Dermis blood vessel endothelial cell (primary cell): ENCODE measurements at regions not wholly inside any gene's neighbourhood (a gene's known extent, or its start where the extent isn't known, plus 50 kb on each side); places are given as distances from the start of the nearest gene placed in this dataset.
"Not testable (repeated sequence)": the region's sequence is repeated elsewhere in the genome, so short reads cannot be mapped to it uniquely, and the experiment has no call there.

Source experiments
- DNase-seq: peaks from one replicate; pipeline ENCODE4 v3.0.0; 2010

DNA sequence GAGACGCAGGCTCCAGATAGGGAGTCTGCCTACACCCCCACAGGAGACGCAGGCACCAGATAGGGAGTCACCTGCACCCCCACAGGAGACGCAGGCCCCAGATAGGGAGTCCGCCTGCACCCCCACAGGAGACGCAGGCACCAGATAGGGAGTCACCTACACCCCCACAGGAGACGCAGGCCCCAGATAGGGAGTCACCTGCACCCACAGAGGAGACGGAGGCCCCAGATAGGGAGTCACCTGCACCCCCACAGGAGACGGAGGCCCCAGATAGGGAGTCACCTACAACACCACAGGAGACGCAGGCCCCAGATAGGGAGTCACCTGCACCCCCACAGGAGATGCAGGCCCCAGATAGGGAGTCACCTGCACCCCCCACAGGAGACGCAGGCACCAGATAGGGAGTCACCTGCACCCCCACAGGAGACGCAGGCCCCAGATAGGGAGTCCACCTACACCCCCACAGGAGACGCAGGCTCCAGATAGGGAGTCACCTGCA is 77.2 kb upstream of the PPP2R2D start:
- not testable (repeated sequence) for DNase-seq

DNA sequence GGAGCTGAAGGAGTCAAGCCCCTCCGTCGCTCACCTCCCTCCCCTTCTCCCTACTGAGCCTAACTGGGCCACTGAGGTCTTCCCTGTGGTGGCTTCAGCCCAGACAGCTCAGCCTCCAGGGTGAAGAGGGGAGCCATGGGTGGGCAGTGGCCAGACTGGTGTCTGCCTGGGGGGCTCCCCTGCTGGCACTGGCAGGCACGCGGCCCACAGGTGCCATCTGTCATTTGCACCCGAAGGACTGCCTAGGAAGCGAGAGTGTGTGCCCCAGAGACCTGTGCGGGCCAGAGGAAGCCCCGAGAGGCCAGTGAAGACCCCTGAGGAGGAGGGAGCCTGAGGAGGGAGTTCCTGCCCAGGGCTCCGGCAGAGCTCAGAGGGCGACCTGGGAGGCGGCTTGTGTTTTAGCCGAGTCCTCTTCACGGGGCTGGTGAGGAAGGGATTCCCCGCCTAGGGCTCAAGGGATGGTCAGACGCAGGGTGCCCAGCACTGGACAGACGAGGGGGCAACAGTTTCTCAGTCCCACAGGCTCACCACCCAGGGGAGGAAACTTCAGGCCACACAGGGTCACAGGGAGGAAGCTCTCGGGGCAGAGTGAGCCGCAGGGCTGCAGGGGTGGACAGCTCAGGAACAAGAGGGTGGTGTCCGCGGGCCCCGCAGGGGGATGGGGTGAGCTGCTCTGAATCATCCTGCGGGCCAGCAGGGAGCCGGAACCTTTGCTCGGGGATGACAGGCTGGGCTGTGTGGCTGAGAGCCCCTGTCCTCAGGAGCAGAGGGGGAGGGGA is 76.2 kb upstream of the PPP2R2D start:
- DNase-seq = no peak

DNA sequence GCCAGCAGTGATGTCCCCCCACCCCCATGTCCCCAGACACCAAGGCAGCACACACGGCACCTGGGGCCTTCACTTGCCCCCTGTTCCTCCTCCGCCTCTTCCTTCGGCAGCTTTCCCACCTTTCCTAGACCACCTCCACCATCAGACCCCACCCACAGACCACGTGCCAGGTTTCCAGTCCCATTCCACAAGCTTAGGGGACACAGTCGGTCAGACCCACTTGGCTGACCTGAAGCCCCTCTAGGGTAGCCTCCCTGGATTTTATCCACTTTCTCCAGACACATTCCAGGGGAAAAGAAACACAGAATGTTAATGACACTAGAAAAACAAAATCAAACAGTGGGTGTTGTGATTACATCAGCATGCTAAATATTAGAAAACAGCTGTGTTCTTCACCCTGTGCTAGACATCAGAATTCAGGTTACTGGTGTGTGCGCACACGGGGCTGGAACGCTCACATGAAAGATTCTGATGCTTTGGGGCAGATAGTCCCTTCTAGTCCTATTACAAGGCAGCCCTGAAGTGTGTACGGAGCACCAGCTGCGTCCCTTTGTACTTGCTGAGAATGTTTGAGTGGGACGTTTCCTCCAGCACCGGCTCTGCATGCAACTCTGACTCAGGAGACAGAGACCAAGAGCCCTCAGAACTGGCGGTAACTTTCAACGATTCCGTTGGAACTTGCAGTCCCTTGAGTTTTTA is 75.5 kb upstream of the PPP2R2D start:
- no peak for DNase-seq

DNA sequence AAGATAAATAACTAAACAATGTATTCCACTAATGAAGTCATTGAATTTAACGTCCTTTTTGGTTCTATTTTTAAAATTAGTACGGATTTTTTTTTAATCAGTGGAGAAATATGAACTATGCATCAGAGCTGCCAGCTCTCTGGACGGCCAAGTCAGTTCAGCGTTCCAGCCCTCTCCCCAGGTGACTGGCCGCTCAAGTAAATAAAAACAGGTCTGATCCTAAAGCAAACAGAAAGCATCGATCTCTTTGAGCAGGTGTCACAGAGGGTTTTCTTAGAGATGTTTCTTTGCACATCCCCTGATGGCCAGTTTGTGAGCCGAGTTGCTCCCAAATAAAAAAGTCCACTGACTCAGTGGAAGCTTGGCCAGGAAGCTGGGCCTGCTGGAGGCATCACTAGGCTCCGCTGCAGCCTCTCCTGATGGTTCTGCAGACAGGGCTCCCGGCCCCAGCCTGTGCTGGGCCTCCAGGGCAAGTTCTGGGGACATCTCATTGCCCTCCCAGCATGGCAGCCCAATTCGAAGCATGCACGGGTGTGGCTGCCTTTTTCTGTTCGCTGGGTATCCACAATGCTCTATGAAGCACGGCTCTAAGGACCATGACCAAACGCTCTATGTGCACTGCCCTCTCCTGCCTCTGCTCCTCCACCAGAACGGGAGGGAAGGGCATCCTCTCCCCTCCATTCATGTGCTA is 74.7 kb upstream of the PPP2R2D start:
- no peak for DNase-seq

DNA sequence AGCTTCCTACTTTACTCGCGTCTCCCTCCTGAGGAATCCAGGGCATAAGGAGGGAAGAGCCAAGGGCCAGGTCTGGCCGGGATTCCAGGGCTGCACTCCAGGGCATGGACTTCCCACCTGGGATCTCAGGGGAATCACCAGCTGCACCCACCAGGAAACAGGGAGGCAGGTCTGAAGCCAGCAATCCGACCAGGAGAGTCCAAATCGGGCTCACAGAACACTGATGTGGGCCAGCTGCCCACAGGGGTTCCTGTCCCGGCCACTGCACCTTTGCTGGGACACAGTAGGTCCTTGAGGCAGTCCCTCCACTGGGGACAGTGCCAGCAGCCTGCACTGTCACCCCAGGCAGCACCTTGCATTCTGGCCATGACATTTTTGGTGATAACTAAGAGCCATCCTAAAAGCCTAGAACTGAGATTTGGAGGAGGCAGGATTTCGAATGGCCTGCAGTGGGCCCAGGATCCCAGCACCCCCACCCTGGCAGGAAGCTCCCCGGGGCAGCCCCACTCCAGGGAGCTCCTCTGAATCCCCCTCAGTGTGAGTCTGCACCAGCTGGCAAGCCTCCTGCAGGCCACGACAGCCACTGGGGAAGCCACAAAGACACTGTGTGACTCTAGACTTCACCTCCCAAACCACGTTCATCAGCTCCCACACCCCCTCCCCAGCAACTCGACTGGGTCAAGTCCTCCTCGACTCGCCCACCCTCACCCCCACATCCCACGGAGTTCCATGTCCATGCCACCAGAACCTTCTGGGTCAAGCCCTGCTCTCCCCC is 71.5 kb upstream of the PPP2R2D start:
- DNase-seq = no peak

DNA sequence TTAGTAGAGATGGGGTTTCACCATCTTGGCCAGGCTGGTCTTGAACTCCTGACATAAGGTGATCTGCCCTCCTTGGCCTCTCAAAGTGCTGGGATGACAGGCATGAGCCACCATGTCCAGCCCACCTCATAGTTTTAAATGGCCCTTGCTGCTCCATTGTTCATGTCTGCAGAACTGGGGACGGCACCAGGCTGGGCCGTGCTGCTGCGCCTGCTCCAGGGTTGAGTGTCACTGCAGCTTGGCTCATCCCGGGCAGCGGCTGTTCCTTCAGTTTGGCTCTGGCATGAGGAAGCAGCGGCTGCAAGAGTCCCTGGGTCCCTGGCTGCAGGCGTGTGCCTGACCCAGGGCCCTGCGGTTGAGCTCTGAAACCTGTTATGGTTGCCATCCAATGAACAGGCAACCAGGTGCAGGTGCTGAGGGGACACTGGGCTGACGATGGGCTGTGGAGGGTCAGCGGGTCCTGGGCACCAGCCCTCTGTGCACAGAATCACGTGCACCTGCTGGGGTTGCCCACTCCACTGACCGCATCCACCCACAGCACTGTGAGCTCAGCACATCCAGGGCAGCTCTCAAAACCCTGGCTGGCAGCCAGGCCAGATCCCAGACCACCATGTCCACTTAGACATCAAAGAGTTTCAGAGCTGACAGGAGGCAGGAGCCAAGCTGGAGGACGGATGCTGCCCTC is 70.2 kb upstream of the PPP2R2D start:
- DNase-seq = no peak

DNA sequence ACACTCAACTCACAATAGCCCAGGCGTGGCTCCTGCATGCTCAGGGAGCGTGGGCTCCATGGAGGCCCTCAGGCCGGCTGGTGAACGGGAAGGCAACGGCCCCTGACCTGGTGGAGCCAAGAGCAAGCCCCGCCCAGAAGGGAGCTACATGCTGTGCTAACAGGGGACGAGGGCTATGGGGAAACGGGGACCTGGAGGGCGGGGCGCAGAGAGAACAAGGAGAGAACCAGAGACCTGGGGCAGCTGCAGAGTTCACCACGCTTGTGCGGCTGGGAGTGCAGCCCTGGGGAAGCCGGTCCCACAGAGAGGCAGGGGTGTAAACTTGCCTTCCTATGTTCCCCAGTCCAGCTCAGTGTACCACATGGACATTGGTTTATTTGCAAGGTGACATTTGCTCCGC is 69.2 kb upstream of the PPP2R2D start:
- DNase-seq = no peak

DNA sequence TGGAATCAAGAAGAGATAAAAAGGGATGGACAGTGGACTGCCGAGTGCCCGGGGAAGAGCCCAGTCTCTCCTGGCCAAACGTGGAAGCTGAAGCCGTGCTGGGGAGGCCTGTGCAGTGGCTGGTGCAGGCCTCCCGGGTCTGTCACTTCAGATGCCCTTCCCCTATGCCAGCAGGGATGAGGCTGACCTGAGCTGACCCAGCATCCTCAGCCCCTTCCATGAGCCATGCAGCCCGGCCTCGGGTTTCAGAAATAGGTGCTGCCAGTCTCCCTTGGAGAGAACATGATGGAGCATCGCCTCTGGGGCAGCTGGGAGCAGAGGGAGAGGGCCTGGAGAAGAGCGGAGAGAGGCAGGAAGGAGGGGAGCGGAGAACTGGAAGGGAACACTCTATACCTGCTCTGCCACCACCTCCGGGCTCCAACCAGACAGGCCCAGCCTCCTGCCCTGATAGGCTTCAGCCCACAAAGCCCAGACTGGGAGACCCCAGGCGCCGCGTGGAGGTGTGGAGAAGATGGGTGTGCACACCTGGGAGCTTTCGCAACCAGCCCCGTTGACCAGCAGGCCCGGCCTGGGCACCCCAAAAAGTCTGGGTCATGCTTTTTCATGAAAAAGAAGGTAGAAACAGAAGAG is 68.6 kb upstream of the PPP2R2D start:
- no peak for DNase-seq

DNA sequence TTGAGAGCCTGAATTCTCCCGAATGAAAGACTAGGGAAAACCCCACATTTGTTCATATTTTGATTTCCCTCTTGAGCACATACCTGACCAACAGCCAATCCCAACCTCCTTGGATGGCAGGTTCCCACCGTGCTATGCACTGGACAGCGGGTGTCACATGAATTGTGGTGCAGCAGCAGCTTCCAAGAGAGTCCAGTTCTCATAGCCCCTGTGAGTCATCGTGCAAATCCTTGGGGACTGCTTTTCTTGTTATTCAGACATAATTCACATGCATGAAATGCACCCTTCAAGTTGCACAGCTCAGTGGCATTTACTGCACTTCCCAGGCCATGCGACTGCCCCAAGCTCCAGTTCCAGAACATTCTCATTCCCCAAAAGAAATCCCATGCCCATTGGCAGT is 67.8 kb upstream of the PPP2R2D start:
- DNase-seq = no peak

DNA sequence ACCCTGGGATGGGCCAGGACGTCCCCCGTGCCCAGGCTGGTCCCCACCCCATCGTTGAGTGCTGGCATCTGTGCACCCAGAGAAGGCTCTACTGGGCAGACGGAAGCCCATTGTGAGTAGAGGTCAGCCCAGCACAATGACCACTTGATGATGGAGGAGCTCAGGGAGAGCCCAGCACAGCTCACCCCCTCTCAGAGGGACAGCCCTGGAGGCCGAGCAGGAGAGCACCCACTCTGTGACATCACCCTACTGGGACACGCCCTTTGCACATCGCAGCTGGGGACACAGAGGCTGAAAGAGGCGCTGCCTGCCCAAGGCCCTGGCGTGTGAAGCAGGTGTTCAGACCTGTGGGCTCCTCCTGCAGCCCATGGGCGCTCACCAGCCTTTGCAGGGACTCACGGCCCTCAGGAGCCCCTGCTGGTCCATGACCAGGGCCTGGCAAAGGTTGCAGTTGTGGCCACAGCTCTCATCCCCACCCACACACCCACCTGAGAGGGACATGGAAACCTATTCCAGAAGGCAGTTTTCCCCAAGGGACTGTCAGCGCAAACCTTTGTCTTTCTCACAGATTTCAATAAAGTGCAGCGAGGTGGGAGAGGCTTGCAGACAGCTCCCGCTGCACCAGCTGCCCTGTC is 67.2 kb upstream of the PPP2R2D start:
- DNase-seq = no peak

DNA sequence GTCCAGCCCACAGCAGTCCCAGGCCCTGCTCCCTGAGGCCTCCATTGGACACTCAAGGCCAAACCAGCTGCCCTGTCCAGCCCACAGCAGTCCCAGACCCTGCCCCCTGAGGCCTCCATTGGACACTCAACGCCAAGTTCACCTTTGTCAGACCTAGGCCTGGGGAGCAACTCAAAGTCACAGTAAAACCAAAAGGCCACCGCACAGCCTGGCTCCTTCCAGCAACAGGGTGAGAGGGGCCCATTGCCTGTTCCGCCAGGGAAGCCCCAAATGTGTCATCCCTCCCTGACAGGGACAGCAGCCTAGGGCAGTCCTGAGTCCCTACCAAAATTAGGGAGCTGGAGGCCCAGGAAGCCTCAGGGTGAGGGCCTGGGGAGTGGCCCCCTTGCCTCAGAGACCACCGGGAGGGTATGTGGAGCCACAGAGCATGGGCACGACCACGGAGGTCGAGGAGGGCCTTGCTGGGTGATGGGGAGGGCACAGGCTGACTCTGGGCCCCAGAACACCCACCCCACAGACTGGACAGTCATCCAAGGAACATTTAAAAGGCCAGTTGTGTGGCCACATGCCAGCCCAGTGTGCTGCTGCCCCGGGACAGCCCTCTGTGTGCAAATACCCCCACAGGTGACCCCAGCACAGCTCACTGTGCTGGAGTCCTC is 66.5 kb upstream of the PPP2R2D start:
- DNase-seq = no peak

DNA sequence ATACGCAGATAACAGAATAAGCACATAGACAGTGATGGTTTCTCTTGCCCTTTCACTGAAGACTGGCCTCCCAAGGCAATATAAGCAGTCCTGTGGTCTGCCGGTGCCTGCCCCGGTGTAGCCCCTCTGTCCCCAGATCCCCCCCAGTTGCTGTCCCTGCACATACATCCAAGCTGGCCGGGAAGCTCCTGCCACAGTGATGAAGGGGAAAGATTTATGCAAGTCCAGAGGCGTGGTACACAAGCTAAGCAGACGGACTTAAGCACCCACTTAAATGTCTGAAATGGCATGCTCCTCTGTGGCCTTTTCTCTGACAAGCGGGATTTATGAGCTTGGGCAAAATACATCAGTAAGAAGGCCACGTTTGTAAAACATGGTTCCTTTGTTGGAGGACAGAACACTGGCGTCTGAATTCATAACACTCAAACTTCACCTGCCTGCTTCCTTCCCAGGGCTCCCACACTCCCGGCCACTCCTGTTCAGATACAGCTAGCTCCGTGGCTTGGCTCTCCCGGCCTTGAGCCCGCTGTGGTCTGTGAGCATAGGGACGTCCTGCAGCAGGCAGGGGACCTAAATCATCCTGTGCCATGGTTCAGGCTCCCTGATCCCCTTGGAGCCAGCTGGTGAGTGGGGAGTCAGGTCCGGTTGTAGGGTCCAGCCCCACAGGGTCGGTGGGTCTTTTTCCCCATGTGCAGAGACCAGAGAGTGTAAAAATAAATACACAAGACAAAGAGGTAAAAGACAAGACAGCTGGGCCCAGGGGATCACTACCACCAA is 61.7 kb upstream of the PPP2R2D start:
- no peak for DNase-seq

DNA sequence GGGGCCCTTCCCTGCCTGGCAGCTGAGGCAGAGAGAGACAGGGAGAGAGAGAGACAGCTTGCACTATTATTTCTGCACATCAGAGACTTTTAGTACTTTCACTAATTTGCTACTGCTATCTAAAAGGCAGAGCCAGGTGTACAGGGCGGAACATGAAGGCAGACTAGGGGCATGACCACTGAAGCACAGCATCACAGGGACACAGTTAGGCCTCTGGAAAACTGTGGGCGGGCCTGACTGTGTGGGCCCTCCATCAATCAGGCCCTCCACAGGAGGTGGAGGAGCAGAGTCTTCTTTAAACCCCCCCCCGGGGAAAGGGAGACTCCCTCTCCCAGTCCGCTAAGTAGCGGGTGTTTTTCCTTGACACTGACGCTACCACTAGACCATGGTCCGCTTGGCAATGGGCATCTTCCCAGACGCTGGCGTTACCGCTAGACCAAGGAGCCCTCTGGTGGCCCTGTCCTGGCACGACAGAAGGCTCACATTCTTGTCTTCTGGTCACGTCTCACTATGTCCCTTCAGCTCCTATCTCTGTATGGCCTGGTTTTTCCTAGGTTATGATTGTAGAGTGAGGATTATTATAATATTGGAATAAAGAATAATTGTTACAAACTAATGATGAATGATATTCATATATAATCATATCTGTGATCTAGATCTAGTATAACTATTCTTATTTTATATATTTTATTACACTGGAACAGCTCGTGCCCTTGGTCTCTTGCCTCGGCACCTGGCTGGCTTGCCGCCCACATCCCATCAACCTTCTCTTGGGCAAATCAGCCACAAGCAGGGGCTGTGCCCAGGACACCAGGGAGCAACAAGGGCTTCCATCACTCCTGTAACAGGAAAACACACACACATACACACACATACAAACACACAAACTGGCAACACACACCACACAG is 60.7 kb upstream of the PPP2R2D start:
- not testable (repeated sequence) for DNase-seq

DNA sequence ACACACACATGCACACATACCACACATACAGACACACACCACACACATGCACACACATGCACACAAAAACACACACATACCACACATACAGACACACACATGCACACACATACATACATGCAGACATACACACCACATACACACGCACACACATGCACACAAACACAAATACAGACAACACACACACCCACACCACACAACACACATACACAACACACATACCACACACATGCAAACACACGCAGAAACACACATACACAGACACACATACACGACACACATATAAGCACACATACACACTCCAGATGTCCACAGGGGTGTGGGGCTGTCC is 60.1 kb upstream of the PPP2R2D start:
- DNase-seq = no peak

DNA sequence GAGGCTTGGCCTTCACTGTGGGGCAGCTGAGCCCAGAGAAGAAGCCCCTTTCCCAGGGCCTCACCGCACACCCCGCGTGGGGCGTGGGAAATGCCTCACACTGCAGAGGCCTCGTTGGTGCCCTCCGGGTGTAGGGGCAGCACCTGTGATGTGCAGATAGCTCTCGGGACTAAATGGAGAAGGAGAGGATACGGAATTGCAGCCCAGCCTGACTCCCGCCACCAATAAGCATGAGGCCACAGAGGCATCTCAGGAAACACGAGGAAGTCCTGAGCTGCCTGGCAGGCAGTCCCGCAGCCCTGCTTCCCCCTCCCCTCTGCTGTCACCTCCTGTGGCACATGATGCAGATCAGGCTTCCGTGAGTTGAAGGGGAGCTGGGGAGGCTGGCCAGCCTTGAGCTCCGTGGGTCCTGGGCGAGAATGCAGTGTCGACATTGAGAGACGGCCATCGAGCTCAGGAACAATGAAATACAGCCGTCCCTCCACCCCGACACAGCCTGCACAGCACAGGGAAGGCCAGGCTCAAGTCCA is 59.6 kb upstream of the PPP2R2D start:
- DNase-seq = no peak

DNA sequence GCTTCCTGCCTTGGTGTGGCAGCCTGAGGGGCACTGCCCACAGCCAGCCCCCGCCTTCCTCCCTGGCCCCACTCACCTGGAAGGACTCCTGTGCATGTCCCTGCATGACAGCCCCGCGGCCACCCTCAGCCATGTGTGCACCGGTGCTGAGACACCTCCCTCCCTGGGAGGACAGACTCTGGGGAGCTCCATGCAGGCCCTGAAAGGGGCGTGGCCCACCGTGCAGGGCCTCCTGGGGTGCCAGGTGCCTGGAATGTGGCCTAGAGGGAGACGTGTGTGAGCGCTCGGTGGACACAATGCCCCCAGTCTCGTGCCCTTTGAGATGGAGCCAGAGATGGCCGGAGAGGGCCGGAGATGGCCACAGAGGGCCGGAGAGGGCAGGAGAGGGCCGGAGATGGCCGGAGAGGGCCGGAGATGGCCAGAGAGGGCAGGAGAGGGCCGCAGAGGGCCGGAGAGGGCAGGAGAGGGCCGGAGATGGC is 59.1 kb upstream of the PPP2R2D start:
- DNase-seq = no peak

DNA sequence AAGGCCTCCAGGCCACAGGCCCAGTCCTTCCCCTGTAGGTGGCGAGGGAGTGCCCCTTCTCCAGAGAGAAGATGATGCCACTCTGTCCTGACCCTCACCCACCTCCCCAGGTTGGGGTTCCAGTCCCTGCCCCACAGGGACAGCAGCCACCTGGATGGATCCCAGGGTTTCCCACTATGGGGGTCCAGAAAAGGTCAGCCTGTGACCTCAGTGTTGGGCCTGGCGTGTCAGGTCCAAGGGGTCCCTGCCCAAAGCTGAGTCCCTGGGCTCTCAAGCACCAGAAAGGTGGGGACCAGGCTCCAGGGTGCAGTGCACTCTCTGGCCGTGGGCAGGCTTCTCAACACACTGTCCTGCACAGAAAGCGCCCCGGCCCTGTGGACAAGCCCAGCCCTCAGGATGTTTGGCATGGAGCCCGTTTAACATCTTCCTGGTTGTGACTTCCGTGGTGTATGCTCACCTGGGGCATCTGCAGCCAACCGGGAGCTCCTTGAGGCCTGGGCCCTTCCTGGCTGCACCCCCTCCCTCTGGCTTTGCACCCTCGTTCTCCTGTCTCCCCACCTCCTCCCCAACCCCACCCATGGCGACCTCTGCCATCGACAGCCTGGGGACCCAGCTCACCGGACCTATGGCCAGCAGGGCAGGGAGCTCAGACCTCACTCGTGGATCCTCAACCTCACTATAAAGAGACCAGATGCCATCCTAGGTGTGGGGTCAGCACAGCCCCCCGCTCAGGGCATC is 58.3 kb upstream of the PPP2R2D start:
- DNase-seq = no peak
